K562 (cell line): ENCODE measurements at regions not wholly inside any gene's neighbourhood (a gene's known extent, or its start where the extent isn't known, plus 50 kb on each side); places are given as distances from the start of the nearest gene placed in this dataset.

Source experiments
- ATAC-seq: fragments of 200-7000 bp; cut with Tn5 transposase; 3 replicates; pipeline ENCODE4 v1.9.1; 2020; ENCODE audit warnings: moderate library complexity
- BruUV-seq: library from RNA; stranded (reverse); fragments of 400-500 nt; replicated peaks from 2 replicates; lab custom pipeline; 2021; lab: Mats Ljungman, UMichigan
- CTCF ChIA-PET: fragments of 300-600 bp; formaldehyde crosslinking; extraction: SDS; loops from one replicate; lab custom pipeline; 2021; ENCODE audit warnings: low intra/inter-chr PET ratio; lab: Yijun Ruan, JAX
- POLR2A ChIA-PET: fragments of 300-600, 350-650 bp; sonication (Branson Sonifier 250); formaldehyde crosslinking; extraction: SDS; loops from one replicate; lab custom pipeline; 2021; ENCODE audit warnings: antibody characterized with exemption, inconsistent platforms; lab: Yijun Ruan, JAX
- DNase-seq, 4 experiments: peaks; one replicate each; pipeline versions ENCODE4 v3.0.0 to v3.0.0-alpha.2; 2011 to 2018; ENCODE audit warnings: low spot score in 3 of 4, mixed read lengths in 3 of 4; ENCODE audit errors: extremely low read depth in 1 of 4
- FAIRE-seq: peaks from 2 replicates; lab custom pipeline; 2011; peaks lifted over from hg19 to GRCh38; lab: Jason Lieb, UNC
- H2AFZ ChIP-seq: 2 replicates; pipeline ENCODE4 v1.6.0; 2011; ENCODE audit warnings: low read depth, low read length, control low read depth, inconsistent platforms
- H3K27ac ChIP-seq: fragments of 200-600 bp; 3 replicates; pipeline ENCODE4 v1.8.0; 2011; ENCODE audit warnings: low read depth, mild to moderate bottlenecking, control low read depth, inconsistent platforms, low read length, moderate library complexity, mixed read lengths; ENCODE audit errors: extremely low read depth
- H3K27me3 ChIP-seq, 2 experiments: fragments of 300-600 bp in 1 of 2; 2 replicates in 1 of 2; 3 replicates in 1 of 2; pipeline versions ENCODE4 v1.6.0 to v1.8.0; 2011; ENCODE audit warnings: inconsistent platforms in 2 of 2, low read length in 2 of 2, mild to moderate bottlenecking in 1 of 2, mixed read lengths in 1 of 2, moderate library complexity in 1 of 2; ENCODE audit not compliant: control insufficient read depth in 2 of 2, insufficient read depth in 2 of 2
- H3K36me3 ChIP-seq: fragments of 300-600 bp; 3 replicates; pipeline ENCODE4 v1.8.0; 2011; ENCODE audit warnings: mild to moderate bottlenecking, low read length, inconsistent platforms; ENCODE audit not compliant: control insufficient read depth, insufficient read depth
- H3K4me1 ChIP-seq, 2 experiments: fragments of 200-600 bp in 1 of 2; replicated peaks in 1 of 2; 2 replicates in 1 of 2; 3 replicates in 1 of 2; pipeline versions ENCODE4 v1.5.1 to v1.8.0; 2011; ENCODE audit warnings: inconsistent platforms in 2 of 2, low read length in 2 of 2, mild to moderate bottlenecking in 1 of 2, mixed read lengths in 1 of 2, moderate library complexity in 1 of 2; ENCODE audit not compliant: control insufficient read depth in 2 of 2, insufficient read depth in 2 of 2
- H3K4me2 ChIP-seq: 2 replicates; pipeline ENCODE4 v1.6.1; 2011; ENCODE audit warnings: low read length, control low read depth, inconsistent platforms, mixed read lengths; ENCODE audit not compliant: insufficient read depth
- H3K4me3 ChIP-seq: fragments of 200-600 bp; sonication (generic), shearing (Covaris generic); 2 replicates; pipeline ENCODE4 v1.5.1; 2016; ENCODE audit warnings: control low read depth, inconsistent platforms
- H3K79me2 ChIP-seq: fragments of 200-600 bp; 3 replicates; pipeline ENCODE4 v1.8.0; 2011; ENCODE audit warnings: low read length, inconsistent platforms; ENCODE audit not compliant: control insufficient read depth, insufficient read depth
- H3K9ac ChIP-seq, 2 experiments: 2 replicates each; pipeline versions ENCODE4 v1.6.0 to v1.6.1; 2011; ENCODE audit warnings: low read depth in 2 of 2, low read length in 2 of 2, control low read depth in 1 of 2, inconsistent platforms in 1 of 2, mild to moderate bottlenecking in 1 of 2, mixed read lengths in 1 of 2; ENCODE audit not compliant: insufficient read depth in 1 of 2
- H3K9me1 ChIP-seq: one replicate; pipeline ENCODE4 v1.6.0; 2011; ENCODE audit warnings: inconsistent platforms, mild to moderate bottlenecking, low read length, moderate library complexity; ENCODE audit not compliant: control insufficient read depth, insufficient read depth
- H3K9me3 ChIP-seq: replicated peaks from 2 replicates; pipeline ENCODE4 v1.5.1; 2011; ENCODE audit warnings: low read depth, low read length, inconsistent platforms; ENCODE audit not compliant: control insufficient read depth, insufficient read depth
- H4K20me1 ChIP-seq: replicated peaks from 2 replicates; pipeline ENCODE4 v1.6.1; 2011; ENCODE audit warnings: low read length, inconsistent platforms, mixed read lengths; ENCODE audit not compliant: control insufficient read depth, insufficient read depth
- CAMTA2 ChIP-seq: fragments of 250-450 bp; sonication (Bioruptor Pico); conservative IDR thresholded peaks from 2 replicates; pipeline ENCODE4 v1.5.1; 2022
- E2F3 ChIP-seq: fragments of 250-450 bp; sonication (Bioruptor Pico); IDR thresholded peaks from 2 replicates; pipeline ENCODE4 v1.4.0; 2020; ENCODE audit warnings: mild to moderate bottlenecking
- GABPB1 ChIP-seq: sonication (generic); formaldehyde crosslinking; IDR thresholded peaks from 2 replicates; pipeline ENCODE4 v1.8.0; 2022; ENCODE audit warnings: mild to moderate bottlenecking, missing genetic modification reagents
- HLTF ChIP-seq: fragments of 450-650 bp; IDR thresholded peaks from 2 replicates; pipeline ENCODE4 v1.6.1; 2016
- RBFOX2 ChIP-seq: fragments of 200-400 bp; formaldehyde crosslinking; IDR thresholded peaks from 2 replicates; pipeline ENCODE4 v1.6.1; 2017; ENCODE audit warnings: low read depth, mild to moderate bottlenecking, low read length, moderate library complexity
- SNAPC5 ChIP-seq: fragments of 250-450 bp; sonication (Bioruptor Pico); IDR thresholded peaks from 2 replicates; pipeline ENCODE4 v1.8.0; 2021; ENCODE audit warnings: moderate library complexity, mild to moderate bottlenecking, inconsistent platforms
- TCF3 ChIP-seq: sonication (generic); formaldehyde crosslinking; IDR thresholded peaks from 2 replicates; pipeline ENCODE4 v1.4.0; 2020; ENCODE audit warnings: mild to moderate bottlenecking, missing genetic modification reagents
- TEAD2 ChIP-seq: fragments of 450-650 bp; IDR thresholded peaks from 2 replicates; pipeline ENCODE4 v1.6.1; 2016; ENCODE audit warnings: missing genetic modification characterization, control low read depth, missing compliant biosample characterization
- ZNF239 ChIP-seq: fragments of 250-450 bp; sonication (Bioruptor Pico); IDR thresholded peaks from 2 replicates; pipeline ENCODE4 v1.4.0; 2020; ENCODE audit warnings: mild to moderate bottlenecking
- ZNF398 ChIP-seq: fragments of 250-450 bp; sonication (Bioruptor Pico); IDR thresholded peaks from 2 replicates; pipeline ENCODE4 v1.8.0; 2021; ENCODE audit warnings: moderate library complexity, mild to moderate bottlenecking, inconsistent platforms
- ZNF57 ChIP-seq: fragments of 450-650 bp; formaldehyde crosslinking; IDR thresholded peaks from 2 replicates; pipeline ENCODE4 v1.4.0; 2020; ENCODE audit warnings: mild to moderate bottlenecking, moderate library complexity
- in situ Hi-C: fragments of 300-500 bp; cut with MboI; formaldehyde crosslinking; loops from 4 replicates; pipeline ENCODE4 v1.15.0; 2018; ENCODE audit warnings: inconsistent platforms, mixed read lengths
- intact Hi-C: fragments of 100-400 bp; cut with micrococcal nuclease; formaldehyde crosslinking; loops from 2 replicates; pipeline ENCODE4 v1.14.2; 2022
- TF ChIP-seq, protein P1 (sequence below), 2 experiments: fragments of 450-650 bp; IDR thresholded peaks; 2 replicates each; pipeline ENCODE4 v1.6.1; 2016
- TF ChIP-seq, protein P2 (sequence below): fragments of 250-450 bp; sonication (Bioruptor Pico); IDR thresholded peaks from 2 replicates; pipeline ENCODE4 v1.4.0; 2020; ENCODE audit warnings: mild to moderate bottlenecking
- TF ChIP-seq, protein P3 (sequence below), 2 experiments: fragments of 450-650 bp; conservative IDR thresholded peaks; 2 replicates each; pipeline ENCODE4 v1.6.1; 2017; ENCODE audit warnings: mild to moderate bottlenecking in 2 of 2, moderate library complexity in 2 of 2

GRCh38 chr5:29790281-29790680, 1403.2 kb upstream of the CDH6 start:
- Histone ChIP-seq H3K9me1 (no peaks in the 10 kb centered on the region), H3K27ac (no peak overlapping the region), H3K27me3 (no peaks in the 10 kb centered on the region), H3K4me3 (no peak overlapping the region), H3K4me2 (no peak overlapping the region), H3K79me2 (no peaks in the 10 kb centered on the region), H3K4me1 (no peaks in the 10 kb centered on the region), H2AFZ (no peak overlapping the region), H3K9ac (no peak overlapping the region), H3K36me3 (no peaks in the 10 kb centered on the region), H3K9me3 (no peaks in the 10 kb centered on the region; the same call in 1 of the 2 replicates), H4K20me1 (no peaks in the 10 kb centered on the region)
- BruUV-seq: no TSS peak
- CTCF ChIA-PET: no interaction called here
- in situ Hi-C loops: no loop called here
- ATAC-seq: no peak
- POLR2A ChIA-PET: no interaction called here
- intact Hi-C loops: no loop called here
- no peak for DNase-seq
- FAIRE-seq: no peak
- TF ChIP-seq RBFOX2 (no peak), HLTF (no peak), ZNF239 (no peak), TCF3 (CRISPR knock-in tag) (no peak), CAMTA2 (CRISPR knock-in tag) (no peak), ZNF398 (CRISPR knock-in tag) (no peak), SNAPC5 (CRISPR knock-in tag) (no peak), GABPB1 (CRISPR knock-in tag) (no peak), TEAD2 (tag) (no peak), E2F3 (CRISPR knock-in tag) (no peak), ZNF57 (CRISPR knock-in tag) (no peak)
- TF ChIP-seq, protein P1, sequence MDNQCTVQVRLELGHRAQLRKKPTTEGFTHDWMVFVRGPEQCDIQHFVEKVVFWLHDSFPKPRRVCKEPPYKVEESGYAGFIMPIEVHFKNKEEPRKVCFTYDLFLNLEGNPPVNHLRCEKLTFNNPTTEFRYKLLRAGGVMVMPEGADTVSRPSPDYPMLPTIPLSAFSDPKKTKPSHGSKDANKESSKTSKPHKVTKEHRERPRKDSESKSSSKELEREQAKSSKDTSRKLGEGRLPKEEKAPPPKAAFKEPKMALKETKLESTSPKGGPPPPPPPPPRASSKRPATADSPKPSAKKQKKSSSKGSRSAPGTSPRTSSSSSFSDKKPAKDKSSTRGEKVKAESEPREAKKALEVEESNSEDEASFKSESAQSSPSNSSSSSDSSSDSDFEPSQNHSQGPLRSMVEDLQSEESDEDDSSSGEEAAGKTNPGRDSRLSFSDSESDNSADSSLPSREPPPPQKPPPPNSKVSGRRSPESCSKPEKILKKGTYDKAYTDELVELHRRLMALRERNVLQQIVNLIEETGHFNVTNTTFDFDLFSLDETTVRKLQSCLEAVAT (IDR thresholded peaks at IDR 0.05): no peak
- TF ChIP-seq, protein P2, sequence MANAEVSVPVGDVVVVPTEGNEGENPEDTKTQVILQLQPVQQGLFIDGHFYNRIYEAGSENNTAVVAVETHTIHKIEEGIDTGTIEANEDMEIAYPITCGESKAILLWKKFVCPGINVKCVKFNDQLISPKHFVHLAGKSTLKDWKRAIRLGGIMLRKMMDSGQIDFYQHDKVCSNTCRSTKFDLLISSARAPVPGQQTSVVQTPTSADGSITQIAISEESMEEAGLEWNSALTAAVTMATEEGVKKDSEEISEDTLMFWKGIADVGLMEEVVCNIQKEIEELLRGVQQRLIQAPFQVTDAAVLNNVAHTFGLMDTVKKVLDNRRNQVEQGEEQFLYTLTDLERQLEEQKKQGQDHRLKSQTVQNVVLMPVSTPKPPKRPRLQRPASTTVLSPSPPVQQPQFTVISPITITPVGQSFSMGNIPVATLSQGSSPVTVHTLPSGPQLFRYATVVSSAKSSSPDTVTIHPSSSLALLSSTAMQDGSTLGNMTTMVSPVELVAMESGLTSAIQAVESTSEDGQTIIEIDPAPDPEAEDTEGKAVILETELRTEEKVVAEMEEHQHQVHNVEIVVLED: no peak
- TF ChIP-seq, protein P3, sequence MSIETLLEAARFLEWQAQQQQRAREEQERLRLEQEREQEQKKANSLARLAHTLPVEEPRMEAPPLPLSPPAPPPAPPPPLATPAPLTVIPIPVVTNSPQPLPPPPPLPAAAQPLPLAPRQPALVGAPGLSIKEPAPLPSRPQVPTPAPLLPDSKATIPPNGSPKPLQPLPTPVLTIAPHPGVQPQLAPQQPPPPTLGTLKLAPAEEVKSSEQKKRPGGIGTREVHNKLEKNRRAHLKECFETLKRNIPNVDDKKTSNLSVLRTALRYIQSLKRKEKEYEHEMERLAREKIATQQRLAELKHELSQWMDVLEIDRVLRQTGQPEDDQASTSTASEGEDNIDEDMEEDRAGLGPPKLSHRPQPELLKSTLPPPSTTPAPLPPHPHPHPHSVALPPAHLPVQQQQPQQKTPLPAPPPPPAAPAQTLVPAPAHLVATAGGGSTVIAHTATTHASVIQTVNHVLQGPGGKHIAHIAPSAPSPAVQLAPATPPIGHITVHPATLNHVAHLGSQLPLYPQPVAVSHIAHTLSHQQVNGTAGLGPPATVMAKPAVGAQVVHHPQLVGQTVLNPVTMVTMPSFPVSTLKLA (conservative IDR thresholded peaks at IDR 0.05): no peak
